GM12865 (cell line): ENCODE measurements at regions not wholly inside any gene's neighbourhood (a gene's known extent, or its start where the extent isn't known, plus 50 kb on each side); places are given as distances from the start of the nearest gene placed in this dataset.

Experiments
- DNase-seq: peaks from one replicate; pipeline ENCODE4 v3.0.0; 2010; ENCODE audit warnings: low read depth
- H3K4me3 ChIP-seq: 2 replicates; pipeline ENCODE4 v1.5.1; 2011; ENCODE audit warnings: mild to moderate bottlenecking, low read depth, low read length, control low read depth
- TF ChIP-seq, protein P1 (sequence below): IDR thresholded peaks from 2 replicates; pipeline ENCODE4 v1.5.1; 2011; ENCODE audit warnings: low read length, control low read depth, low read depth, inconsistent platforms; ENCODE audit not compliant: insufficient read depth; ENCODE audit errors: missing control alignments

DNA sequence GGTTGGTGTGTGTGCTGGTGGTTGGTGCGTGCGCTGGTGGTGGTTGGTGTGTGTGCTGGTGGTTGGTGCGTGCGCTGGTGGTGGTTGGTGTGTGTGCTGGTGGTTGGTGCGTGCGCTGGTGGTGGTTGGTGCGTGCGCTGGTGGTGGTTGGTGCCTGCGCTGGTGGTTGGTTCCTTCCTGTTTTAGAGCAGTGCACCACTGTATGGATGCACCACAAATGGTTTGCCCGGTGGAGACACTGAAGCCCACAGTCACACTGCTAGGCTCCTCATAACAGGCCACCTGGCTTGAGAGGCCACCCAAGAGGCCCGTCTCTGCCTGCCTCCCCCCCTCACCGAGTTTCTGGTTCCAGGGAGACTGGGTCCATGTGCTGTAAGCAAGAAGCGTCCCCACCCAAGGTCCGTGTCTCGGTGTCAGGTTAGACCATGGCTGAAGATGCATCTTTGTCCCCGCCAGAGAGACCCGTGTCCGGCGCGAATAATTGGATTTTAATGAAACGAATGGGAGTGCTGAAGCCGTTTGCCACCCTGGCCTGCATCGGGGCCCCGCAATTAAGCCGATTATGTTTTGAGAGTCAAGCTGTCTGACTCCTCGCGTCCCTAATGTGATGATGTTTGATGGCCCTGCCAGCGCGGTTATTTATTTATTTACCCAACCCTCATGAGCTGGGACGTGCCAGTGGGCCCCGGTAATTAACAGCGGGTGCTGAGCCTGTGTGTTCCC lies 161.3 kb upstream of the GSE1 start:
- TF ChIP-seq, protein P1, sequence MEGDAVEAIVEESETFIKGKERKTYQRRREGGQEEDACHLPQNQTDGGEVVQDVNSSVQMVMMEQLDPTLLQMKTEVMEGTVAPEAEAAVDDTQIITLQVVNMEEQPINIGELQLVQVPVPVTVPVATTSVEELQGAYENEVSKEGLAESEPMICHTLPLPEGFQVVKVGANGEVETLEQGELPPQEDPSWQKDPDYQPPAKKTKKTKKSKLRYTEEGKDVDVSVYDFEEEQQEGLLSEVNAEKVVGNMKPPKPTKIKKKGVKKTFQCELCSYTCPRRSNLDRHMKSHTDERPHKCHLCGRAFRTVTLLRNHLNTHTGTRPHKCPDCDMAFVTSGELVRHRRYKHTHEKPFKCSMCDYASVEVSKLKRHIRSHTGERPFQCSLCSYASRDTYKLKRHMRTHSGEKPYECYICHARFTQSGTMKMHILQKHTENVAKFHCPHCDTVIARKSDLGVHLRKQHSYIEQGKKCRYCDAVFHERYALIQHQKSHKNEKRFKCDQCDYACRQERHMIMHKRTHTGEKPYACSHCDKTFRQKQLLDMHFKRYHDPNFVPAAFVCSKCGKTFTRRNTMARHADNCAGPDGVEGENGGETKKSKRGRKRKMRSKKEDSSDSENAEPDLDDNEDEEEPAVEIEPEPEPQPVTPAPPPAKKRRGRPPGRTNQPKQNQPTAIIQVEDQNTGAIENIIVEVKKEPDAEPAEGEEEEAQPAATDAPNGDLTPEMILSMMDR, result no peak
- no peak for DNase-seq
- no peak overlapping the region for H3K4me3 ChIP-seq

DNA sequence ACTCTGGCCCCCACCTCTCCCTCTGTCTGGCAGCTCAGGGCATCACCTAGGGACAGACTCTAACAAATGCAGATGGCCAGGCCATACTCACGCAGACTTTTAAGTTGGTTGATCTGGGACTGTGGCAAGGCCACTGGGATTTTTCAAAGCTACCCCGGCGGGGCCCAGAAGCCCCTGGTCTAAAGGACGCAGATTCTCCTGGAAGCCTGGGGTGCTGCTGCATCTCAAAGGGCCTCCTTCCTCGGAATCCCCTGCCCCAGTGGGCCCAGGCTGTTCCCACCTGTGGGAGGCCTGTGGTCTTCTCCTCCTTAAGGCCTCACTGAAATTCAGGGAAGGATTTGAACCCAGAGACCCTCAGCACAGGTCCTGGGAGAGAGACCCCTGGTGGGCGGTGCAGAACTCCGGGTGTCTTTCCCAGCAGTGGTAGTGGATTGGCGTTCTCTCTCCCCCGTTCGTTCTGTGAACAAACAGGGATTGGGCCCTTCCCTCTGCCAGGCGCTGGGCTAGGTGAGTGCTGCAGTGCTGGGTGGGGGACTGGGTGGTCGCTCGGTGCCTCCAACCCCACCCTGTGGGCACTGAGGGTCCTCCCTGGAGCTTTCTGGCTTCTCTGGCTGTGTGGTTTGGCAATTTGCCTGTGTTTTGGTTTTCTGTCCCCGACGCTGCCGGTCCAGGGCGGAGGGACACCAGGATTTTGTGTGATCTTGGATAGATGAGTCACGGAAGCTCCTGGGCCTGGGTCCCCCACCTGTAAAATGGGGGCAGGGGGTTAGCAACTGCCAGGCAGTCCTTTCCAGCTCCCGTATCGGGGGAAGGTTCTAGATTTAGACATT lies 160.5 kb upstream of the GSE1 start:
- TF ChIP-seq, protein P1, result no peak
- DNase-seq, result no peak
- no peak overlapping the region for H3K4me3 ChIP-seq

DNA sequence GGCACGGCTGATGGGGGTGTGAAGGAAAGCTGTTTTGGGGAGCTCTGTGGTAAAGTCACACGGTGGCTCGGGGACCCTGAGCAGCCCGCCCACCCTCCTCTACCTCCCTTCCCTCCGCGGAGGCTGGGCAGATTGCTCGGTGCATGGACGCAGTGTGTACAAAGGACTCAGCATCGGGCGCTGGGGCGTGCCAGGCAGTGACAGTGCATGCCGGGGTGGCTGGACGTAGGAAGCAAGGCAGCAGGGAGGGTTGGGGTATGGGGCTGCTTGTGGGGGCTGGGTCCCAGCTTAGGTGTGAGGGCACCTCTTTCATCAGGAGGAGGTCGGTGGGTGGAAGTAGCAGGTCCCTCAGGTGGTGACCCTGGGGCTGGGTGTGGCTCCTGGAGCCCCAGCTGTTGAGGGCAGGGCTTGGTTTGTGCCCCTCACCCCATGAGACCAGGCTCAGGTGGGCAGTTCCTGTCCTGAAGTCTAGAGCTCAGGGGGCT lies 159.9 kb upstream of the GSE1 start:
- H3K4me3 ChIP-seq, result no peak overlapping the region
- no peak for DNase-seq
- TF ChIP-seq, protein P1, result no peak

DNA sequence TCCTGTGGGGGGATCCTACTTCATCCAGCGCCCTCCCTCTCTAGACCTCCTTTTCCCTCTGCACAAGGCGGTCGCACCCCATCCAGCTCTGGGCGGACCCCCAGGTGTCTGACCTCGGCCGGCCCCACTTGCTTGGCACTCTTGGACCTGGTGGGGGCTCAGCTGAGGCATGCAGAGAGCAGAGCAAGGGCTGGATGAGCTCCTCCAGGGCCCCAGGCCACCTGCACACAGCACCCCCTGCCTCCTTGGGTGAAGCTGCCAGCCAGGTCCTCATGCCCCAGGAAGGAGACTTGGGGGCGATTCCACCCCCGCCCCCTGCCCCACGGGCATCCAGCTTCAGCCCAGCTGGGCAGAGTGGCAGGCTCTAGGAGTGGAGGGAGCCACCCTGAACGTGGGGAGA lies 159.4 kb upstream of the GSE1 start:
- no peak for DNase-seq
- H3K4me3 ChIP-seq, result no peak overlapping the region
- TF ChIP-seq, protein P1, result no peak

DNA sequence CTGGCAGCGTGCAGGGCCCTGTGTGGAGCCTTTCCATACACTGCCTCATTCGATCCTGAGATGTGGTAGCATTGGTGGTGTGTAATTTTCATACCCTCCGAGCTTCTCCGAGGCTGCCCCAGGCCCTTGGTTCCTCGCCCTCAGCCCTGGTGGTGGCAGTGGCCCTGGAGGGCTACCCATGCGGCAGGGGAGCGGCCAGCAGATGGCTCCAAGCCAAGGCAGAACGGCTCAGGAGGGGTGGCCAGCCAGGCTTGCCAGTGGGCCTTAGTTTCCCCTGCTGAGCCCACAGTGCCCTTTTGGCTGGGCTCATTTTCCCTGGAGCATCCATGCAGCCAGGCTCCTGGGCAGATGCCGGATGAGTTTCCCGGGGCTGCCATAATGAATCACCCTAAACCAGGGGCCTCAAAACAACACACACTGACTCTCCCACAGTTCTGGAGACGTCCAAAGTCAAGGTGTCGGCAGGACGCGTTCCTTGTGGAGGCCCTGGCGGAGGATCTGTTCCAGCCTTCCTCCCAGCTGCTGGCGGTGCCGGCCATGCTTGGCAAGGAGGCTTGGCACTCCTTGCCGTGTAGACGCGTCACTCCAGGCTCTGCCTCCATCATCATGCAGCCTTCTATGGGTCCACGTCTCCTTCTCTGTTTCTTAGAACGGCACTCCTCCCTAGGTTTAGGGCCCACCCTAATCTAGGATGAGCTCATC lies 158.8 kb upstream of the GSE1 start:
- no peak overlapping the region for H3K4me3 ChIP-seq
- TF ChIP-seq, protein P1, result no peak
- DNase-seq, result no peak

DNA sequence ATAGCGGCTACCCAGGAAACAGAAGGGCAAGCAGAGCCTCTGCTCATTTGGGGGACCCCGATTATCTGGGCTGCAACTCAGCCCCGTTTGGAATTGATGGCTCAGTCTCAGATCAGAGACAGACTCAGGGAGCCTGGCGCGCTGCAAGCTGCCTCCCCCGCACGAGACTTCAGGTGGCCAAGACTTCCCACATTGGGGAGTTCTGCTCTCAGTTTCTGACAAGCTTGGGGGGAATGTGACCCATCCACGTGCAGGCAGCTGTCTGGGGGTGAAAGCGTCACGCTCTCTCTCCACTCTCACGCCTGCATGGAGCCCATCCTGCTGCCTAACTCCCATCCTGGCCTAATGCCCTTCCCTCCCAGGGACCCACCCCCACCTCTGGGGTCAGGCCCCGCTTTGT lies 157.6 kb upstream of the GSE1 start:
- H3K4me3 ChIP-seq, result no peak overlapping the region
- no peak for DNase-seq
- TF ChIP-seq, protein P1, result no peak
